MV-4-11 (cell line): ENCODE measurements at regions not wholly inside any gene's neighbourhood (a gene's known extent, or its start where the extent isn't known, plus 50 kb on each side); places are given as distances from the start of the nearest gene placed in this dataset.
"Not testable (repeated sequence)": the region's sequence is repeated elsewhere in the genome, so short reads cannot be mapped to it uniquely, and the experiment has no call there.

ENCODE experiments used
- DNase-seq: peaks from one replicate; lab custom pipeline; 2025; lab: John Stamatoyannopoulos, UW

DNA sequence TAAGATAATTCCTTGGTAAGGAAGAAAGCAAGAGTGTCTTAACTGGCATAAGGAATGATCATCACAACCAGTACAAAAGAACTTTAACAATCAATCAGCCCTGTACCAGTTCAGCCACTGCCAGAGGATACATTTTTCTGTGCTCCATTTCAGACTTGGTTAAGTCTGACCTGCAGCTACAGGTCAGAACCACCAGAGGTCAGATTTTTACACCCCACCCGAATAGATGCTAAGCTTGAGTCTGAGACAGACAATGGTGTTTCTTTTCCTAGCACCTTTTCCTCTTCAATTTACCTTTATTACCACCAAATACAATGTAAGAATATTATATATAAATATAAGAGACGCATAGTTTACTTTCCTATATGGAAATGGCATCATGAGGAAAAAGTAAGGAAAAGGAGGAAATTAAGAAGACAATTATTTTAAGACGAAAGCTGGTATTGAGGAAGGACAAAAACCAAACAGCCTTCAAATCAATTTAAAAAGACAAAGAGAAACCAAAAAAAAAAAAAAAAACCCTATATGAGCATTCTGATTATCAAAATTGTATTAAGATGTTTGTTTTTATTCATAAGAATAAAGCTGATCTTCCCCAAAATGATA is 215.3 kb upstream of the TTC29 start:
- peak; percentile 5 for DNase-seq

DNA sequence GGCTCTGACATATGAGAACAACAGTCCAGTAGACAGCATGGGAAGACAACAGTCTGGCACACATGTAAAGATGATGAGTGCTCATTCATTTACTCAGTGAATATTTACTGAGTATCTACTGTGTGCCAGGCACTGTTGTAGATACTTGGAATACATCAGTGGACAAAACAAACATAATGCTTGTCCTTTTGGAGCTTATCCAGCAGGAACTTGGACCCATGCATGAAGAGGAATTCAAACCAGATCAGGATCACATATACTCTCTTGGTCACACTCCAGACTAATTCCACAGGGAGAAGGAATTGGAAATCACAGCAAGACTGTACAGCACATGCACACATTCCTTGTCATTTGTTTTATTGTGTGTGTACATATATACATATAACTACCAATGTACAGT is 217.6 kb upstream of the TTC29 start:
- DNase-seq = no peak

DNA sequence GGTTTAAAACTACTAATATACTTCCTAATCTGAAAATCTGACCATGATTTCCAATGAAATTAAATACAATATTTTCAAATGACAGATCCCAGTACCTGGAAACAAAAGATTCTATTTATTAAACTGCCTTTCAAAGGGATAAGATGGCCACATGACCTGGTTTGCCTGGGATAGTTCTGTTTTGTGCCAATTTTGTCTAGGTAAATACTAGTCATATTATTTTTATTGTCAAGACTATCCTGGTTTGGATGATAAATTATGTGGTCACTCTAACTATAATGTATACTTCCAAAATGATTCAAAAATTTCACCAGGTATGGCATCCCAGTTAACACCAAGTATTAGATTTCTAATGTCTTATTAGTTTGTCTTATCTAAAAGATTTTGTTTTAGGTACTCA is 222.5 kb upstream of the TTC29 start:
- DNase-seq = not testable (repeated sequence)

DNA sequence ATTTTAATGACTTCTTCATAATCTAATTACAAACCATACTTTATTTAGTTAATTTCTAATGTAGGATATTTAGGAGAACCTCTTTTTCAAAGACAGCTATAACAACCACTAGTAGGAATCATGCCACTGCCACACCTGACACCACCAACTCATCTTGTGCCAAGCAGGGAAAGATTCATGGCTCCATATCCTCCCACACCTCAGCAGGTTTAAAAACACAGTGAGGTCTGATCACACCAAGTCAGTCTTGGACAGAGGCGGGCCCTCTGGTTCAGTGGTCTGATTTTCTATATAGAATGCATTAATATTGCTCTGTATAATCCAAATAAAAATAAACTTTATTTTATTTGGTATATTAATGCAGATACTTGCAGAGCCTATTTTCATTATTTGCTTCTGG is 227.7 kb upstream of the TTC29 start:
- no peak for DNase-seq

DNA sequence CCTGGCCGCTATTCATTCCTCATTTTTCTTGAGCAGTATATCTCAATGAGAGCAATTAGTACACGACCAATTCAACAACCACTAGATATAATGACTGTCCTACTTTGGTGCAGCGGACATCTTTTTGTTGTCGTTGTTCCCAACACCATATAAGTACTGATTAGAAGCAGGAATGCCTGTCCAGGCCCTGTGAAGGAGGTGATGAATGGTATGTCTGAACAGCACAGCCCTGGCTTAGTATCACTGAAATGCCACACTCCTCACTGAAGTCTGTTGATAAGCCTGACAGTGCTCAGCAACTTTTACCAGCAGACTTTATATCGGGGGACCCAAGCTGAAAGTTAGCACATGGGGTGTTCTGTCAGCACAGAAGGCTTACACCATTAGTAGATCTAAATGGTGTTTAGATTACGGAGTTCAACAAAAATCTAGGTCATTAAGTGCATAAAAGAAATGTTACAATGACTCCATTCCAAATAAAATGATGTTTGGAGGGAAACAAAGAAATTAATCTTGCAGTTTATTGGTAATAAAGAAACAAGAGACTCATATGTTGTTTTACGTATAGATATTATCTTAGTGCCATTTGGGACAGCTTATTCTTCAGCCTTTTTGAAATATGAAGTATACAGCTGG is 228.3 kb upstream of the TTC29 start:
- no peak for DNase-seq

DNA sequence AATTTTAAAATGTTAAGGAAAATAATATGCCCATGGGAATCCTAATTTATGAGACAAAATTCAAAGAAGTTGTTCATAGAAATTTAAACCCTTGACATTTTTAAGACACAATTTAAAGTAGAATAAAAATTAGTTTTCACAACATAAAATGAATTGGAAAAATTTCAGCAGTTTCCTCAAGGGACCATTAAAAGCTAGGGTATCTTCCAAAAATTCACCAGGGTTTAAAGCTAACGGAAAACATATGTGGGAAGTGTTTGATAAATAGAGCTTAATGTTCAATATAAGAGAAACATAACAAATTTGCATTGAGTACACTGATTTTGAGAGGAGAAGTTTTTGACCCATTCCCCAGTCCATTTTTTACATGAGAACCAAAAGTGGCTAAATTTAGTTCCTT is 228.9 kb upstream of the TTC29 start:
- no peak for DNase-seq

DNA sequence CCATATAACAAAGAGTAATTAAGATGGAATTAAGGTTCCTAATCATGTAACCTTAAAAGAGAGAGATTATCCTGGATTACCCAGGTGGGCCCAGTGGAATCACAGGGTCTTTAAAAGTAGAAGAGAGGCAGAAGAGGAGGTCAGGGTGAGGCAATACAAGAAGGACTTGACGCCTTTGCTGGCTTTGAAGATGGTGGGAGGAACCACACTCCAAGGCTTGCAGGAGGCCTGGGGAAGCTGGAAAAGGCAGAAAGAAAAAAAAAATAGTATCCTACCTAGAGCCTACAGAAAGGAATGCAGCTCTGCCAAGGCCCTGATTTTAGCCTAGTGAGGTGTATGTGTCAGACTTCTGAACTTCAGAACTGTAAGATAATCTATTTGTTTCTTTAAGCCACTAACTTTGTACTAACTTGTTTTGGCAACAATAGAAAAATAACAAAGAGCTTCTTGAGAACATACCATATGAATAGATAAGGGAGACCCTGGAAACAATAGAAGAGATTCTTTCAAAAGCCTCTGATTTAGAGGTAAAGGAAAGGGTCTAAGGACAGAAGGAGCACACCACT is 229.9 kb upstream of the TTC29 start:
- DNase-seq = no peak

DNA sequence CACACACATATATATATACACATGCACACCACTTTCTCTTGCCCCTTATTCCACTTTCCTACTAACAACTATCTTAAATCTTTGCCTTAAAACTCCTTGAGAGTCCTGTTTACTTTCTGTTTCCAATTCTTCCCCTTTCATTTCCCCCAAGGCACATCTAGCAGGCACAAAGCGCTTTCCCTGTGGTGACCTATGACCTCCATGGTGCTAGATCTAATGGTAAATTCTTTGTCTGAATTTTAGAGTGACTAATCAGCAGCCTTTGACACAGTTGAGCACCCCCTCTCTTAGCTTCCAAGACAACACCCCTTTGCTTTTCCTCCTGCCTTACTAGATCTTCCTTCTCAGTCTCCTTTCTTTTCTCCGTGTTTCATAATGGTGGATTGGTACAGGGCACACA is 236.4 kb upstream of the TTC29 start:
- peak; percentile 21 for DNase-seq

DNA sequence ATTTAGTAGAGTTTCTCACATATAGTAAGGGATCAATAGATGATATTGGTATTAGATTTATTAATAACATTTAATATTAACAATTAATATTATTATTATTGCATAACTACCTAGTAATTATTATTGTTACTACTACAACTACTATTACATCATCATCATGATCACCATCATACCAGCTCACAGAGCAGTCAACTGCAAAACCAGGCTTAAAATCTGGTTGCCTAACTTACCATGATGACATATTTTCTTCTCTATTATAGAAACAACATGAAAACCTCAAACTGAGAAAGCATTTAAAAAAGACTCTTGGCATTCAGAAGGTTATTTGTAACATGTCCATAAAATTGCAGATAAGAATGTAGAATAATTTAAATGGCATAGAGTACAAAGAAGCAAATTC is 247.0 kb upstream of the TTC29 start:
- no peak for DNase-seq

DNA sequence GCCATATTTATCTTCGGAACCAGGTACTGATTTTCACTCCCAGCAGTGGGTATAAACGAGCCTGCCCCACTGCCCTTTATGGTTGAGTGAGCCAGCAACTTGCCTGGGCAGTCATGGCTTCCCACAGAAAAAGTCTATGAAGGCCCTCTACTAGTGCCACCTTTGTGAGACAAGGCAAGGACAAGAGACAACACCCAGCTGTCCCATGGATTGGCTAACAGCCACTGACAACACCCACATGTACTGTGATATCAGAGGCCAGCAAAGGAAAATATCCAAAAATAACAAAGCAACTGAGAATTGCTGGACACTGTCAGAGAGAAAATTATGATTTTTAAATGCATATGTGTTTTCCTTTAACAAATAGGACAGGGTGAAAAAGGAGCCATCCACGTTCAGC is 248.4 kb upstream of the TTC29 start:
- no peak for DNase-seq

DNA sequence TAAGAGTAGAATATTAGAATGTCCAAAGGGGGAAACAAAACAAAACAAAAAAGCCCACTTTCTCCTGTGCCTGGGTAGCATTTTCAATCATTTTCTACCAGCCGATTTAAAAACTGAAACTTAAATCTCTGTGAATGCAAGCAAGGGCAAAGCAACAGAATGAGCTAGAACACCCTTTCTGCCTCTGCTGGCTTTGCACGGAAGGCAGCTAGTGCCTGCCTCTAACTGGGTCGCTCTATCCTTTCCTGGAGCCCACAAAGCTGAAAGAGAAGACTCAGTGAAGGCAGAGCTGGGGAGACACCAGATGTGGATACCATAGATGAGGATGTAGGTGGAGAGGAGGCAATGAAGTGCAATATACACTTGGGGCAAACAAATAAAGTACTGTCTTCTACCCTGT is 248.9 kb upstream of the TTC29 start:
- DNase-seq = no peak

DNA sequence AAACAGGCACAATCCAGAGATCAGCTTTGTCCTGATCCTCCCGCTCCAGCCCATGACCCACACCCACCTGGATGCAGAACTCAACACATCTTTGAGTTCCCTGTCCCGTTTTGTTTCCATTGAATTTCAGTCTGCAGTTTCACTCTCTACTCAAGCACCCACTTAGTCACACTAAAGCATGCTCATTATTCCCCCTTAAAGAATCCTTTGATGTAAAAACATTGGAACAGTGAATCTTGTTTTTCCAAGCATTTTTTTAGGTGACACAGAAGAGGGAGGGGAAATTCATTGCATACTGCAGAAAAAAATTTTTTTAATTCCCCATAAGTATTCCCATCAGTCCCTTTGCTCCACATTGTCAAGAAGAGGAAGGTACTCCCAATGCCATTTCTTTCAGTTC is 249.7 kb upstream of the TTC29 start:
- DNase-seq = no peak

DNA sequence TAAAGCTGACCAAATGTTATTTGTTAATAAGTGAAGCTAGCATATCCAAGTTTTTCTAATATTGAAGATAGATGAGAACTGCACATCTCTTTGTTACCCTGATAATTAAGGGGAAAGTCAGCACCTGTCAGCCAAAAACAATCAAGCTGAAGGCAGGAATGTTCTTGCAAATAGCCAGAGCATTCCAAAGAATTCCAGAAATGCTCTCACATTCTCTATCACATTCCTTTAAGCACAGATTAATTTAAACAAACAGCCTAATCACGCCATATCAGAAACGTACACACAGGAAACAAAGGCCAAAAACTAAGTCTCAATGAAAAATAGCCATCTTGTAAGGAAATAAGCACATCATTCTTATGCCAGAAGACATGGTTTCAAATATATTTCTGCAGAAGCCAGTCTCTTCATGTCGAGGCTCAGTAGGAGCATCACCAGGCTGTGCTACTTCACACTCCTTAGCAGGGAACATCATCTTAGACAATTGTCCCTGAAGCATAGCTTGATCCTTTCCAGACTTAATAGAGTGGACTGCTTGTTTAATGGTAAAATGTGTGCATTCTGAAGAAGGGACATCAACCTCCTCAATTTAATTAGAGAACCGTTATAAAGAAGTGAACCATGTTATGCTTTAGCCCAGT is 252.9 kb upstream of the TTC29 start:
- no peak for DNase-seq

DNA sequence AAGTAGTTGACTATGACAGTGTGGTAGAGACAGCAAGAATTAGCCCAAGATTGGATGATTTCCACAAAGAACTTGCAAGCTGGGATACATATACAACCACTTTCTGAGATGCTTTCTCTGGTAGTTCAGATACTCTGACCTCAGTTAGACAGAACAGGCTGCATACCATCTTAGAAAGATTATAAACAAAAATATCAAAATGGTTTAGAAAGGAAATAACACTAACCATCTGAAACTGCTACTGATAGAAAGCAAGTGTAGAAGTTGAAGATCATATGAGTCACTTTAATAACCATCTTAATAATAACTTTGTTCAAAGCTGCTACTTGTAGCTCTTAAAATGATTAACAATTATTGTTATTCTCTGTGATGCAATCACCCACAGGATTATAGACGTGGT is 255.4 kb upstream of the TTC29 start:
- no peak for DNase-seq

DNA sequence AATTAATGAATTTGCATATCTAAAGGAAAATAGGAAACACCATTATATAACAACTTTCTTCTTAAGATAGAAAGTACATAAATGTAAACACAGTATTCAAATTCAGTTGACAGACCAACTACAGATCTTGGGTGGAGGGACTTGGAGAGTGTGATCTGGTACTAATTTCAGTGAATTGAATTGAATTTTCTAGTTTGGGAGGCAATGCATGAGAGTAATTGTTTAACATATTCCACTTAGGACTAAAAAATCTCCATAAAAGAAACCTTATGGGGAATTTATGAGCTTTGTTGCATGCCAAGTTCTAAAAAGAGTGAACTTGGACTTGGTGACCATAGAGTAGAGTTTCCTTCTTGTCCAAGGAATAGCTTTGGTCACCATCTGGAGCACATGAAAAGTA is 261.1 kb upstream of the TTC29 start:
- DNase-seq = no peak

DNA sequence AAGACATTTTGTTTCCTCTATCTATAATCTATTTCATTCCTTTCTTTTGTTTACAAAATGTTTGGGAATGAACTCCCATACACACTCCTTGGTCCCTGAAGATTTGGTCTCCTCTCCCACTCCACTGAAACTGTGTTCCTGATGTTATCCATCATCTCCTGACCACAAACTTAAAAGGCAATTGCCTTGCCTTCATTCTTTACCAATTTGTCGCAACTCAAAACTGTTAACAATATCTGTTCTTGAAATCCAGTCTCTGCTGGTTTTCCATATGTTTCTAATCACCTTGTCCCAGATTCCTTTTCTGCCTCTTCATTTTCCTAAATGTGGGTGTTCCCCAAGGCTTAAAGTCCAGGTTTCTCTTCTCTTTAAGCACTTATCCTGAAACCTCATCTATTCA is 262.2 kb upstream of the TTC29 start:
- DNase-seq = no peak

DNA sequence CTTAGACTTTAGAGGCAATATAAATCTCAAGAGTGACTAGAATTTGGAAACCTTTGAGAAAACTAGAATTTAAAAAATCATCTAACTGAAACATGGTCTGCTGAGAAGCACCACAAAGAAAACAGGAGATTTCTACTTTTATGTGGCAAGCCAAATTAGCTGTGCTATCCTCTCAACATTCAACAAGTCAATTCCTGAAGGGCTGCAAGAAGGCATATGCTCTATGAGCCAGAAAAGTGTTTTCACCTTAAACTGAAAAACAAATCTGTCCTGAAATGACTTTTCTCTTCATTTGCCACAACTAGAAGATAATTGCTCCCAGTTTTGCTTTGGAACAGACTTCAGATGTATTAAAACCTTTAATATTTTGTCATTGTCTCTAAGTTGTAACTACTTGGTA is 263.2 kb upstream of the EDNRA start:
- no peak for DNase-seq

DNA sequence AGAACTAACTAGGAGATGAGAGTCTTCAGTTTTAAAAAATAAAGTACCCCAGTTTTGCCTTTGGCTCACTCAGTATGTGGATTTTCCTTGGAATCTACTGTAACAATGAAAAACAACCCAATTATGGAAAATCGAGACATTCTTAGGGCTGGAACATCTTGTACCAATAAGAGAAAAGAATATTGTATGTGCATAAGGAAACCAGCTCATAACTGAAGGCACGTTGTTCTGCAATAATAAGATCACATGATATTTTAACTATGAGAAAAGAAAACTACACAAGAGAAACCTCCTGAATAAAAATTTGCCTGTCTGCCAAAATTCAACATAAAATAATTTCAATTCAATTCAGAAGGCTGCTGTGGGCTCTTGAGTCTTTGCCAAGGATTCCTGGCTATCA is 261.8 kb upstream of the EDNRA start:
- DNase-seq = no peak

DNA sequence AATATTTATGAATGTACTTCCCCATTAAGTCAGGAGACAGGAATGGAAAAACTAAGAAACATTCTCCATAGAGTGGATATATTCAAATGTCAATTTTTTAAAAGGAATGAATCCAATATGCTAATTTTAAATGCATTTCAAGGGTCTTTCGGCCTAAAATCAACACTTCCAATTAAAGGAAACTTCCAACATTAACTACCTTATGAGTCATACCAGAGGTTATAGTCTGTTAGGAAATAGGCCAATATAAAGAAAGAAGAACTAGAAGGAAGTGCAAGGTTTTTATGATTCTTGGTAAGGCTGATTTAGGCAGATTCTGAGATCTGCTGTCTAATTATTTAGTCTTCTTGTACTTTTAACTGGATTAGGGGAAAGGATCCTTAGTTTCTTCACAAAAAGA is 260.1 kb upstream of the EDNRA start:
- no peak for DNase-seq

DNA sequence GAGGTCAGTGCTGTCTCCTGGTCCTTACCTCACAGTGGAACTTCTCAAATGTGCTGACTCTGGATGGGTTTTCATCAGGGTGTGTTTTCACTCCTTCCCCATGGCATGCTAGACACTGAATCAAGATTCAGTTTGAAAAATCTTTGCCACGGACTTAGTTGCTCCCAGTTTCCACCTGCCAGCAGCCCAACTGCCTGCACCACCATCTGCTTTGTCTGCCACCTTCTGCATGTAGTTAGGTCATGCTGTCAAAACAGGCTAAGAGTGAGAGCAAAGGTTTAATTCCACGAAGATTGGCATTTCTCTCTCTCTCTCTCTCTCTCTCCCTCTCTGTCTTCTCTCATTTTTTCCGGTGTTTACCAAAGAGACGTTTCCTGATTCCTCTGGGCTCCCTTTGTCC is 258.0 kb upstream of the EDNRA start:
- DNase-seq = no peak

DNA sequence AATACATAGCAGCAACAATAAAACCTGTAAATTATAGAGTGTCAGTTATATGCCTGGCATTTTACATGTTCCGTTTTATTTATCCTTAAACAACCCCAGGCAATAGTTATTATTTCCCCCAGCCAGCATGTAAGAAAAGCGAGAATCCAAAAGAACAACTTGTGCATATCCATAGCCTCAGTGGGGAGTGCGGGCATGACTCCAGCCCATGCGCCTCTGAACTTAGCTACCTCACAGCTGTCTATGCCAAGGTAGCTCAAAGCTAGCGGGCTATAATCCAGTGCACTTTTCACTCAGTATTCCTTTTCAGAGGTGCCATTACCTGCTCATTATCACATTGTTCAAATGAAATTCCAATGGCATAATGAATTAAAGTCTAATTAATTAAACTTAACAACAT is 257.3 kb upstream of the EDNRA start:
- no peak for DNase-seq

DNA sequence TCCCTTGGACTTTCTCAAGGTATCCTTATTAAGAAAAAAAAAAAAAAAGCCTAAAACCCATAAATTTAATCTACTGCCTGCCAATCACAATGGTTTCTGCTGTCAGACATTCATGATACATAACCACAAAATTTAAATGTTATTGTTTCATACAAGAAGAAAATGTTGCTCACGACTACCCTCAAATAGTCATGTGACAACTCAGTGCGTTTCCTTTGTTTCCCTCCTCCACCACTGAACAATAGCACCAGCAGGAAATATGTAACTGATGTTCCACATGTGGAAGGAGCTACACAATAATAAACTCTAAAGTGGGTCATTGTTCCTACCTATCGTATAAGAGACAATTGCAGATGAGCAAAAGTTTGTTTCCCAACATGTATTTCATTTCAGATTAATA is 244.1 kb upstream of the EDNRA start:
- DNase-seq = no peak

DNA sequence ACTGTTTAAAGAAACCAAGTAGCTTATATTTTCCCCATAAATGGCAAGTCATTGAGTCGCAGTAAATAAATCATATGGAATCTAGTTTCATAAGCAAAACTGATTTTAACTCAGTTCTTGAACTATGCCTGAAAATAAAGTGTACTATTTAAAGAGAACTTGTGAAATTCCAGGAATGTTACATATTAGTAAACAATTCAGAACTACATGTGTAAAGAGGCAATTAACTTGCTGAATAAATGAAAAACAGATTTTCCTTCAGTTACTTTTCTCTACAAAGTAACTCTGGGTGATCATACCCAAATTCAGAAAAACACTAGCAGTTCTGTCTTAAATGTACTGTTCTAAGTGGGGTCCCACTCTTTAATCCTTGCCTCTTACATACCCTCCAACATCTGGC is 236.1 kb upstream of the EDNRA start:
- no peak for DNase-seq

DNA sequence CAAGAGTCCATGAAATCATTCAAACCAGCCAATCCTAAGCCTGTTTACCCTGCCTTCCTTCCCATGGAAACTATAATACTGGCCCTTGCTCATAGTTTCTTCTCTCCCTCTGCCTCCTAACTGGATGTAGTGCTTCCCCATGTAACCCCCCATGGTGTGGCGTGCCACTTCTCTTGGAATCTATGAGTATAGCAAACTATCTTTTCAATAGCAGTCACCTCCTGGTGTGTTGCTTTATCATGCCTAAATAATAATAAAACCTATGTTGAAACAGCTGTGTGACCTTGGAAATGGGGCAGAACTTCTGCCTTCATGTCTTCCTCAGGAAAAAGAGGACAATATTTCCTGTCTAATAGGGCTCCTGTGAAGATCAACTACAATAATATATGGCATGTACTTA is 234.8 kb upstream of the EDNRA start:
- no peak for DNase-seq
